ENCODE measurements at regions not wholly inside any gene's neighbourhood (a gene's known extent, or its start where the extent isn't known, plus 50 kb on each side); places are given as distances from the start of the nearest gene placed in this dataset.

DNA sequence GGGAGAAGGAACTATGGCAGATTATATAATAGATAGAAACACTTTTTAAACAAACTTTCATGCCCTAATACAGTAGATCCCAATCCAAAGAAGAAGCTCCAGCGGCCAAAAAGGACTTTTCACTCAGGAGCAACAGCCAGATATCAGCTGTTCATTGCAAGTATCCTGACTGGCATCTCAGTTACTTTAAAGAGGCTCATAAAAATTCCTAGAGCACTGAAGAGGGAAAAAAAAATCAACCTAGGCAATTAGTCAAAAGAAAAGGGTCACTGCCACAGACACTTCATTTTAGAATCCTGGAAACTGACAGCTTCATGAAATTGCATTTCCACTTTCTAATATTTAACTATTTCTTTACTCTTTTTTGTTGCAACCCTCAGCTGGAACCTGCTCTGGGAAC, 170.6 kb upstream of the SOX6 start:
- TF ChIP-seq CTCF (conservative IDR thresholded peaks at IDR 0.05; ENCODE audit: low read length), result no peak
- no peak for TF ChIP-seq EZH2phosphoT487 (IDR thresholded peaks at IDR 0.05; ENCODE audit: borderline replicate concordance)

Measured in Loucy (cell line).